HepG2 (cell line): ENCODE measurements at regions not wholly inside any gene's neighbourhood (a gene's known extent, or its start where the extent isn't known, plus 50 kb on each side); places are given as distances from the start of the nearest gene placed in this dataset.

Source experiments
- ARNTL ChIP-seq: sonication (generic); formaldehyde crosslinking; IDR thresholded peaks from 2 replicates; pipeline ENCODE4 v1.4.0; 2020; ENCODE audit warnings: mild to moderate bottlenecking, missing genetic modification reagents
- GATA4 ChIP-seq: sonication (generic); IDR thresholded peaks from 2 replicates; pipeline ENCODE4 v1.6.1; 2016; ENCODE audit warnings: antibody characterized with exemption, low read depth, borderline replicate concordance
- MXI1 ChIP-seq: IDR thresholded peaks from 3 replicates; pipeline ENCODE4 v1.6.1; 2012; ENCODE audit warnings: low read depth, low read length, inconsistent platforms, borderline replicate concordance
- NAIF1 ChIP-seq: sonication (generic); formaldehyde crosslinking; IDR thresholded peaks from 2 replicates; pipeline ENCODE4 v1.5.0; 2020; ENCODE audit warnings: mild to moderate bottlenecking, missing genetic modification reagents, borderline replicate concordance
- POLR2A ChIP-seq, 2 experiments: IDR thresholded peaks; 2 replicates each; pipeline ENCODE4 v1.6.1; 2011; ENCODE audit warnings: low read depth in 2 of 2, low read length in 2 of 2, mild to moderate bottlenecking in 1 of 2, moderate library complexity in 1 of 2; ENCODE audit not compliant: insufficient read depth in 1 of 2
- POLR2AphosphoS5 ChIP-seq: IDR thresholded peaks from 2 replicates; pipeline ENCODE4 v1.6.1; 2012; ENCODE audit warnings: low read depth, low read length
- SRF ChIP-seq: IDR thresholded peaks from 2 replicates; pipeline ENCODE4 v1.6.1; 2011; ENCODE audit warnings: mild to moderate bottlenecking, low read depth, low read length, moderate library complexity
- TCF7L2 ChIP-seq: IDR thresholded peaks from 2 replicates; pipeline ENCODE4 v1.6.1; 2011; ENCODE audit warnings: mild to moderate bottlenecking, low read depth, low read length, moderate library complexity
- ZBTB1 ChIP-seq: sonication (generic); formaldehyde crosslinking; IDR thresholded peaks from 2 replicates; pipeline ENCODE4 v1.4.0; 2020; ENCODE audit warnings: missing genetic modification reagents, borderline replicate concordance
- ZBTB20 ChIP-seq: sonication (generic); formaldehyde crosslinking; IDR thresholded peaks from 2 replicates; pipeline ENCODE4 v1.8.1; 2023; ENCODE audit warnings: missing genetic modification reagents, low read depth, mild to moderate bottlenecking, borderline replicate concordance
- ZFX ChIP-seq: sonication (generic); formaldehyde crosslinking; IDR thresholded peaks from 2 replicates; pipeline ENCODE4 v1.4.0; 2020; ENCODE audit warnings: mild to moderate bottlenecking, low read depth, missing genetic modification reagents, moderate library complexity
- TF ChIP-seq, protein P1 (sequence below): sonication (generic); formaldehyde crosslinking; IDR thresholded peaks from 2 replicates; pipeline ENCODE4 v1.5.0; 2020; ENCODE audit warnings: mild to moderate bottlenecking, missing genetic modification reagents, moderate library complexity

- TF ChIP-seq, protein P1, sequence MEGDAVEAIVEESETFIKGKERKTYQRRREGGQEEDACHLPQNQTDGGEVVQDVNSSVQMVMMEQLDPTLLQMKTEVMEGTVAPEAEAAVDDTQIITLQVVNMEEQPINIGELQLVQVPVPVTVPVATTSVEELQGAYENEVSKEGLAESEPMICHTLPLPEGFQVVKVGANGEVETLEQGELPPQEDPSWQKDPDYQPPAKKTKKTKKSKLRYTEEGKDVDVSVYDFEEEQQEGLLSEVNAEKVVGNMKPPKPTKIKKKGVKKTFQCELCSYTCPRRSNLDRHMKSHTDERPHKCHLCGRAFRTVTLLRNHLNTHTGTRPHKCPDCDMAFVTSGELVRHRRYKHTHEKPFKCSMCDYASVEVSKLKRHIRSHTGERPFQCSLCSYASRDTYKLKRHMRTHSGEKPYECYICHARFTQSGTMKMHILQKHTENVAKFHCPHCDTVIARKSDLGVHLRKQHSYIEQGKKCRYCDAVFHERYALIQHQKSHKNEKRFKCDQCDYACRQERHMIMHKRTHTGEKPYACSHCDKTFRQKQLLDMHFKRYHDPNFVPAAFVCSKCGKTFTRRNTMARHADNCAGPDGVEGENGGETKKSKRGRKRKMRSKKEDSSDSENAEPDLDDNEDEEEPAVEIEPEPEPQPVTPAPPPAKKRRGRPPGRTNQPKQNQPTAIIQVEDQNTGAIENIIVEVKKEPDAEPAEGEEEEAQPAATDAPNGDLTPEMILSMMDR = no peak
- TF ChIP-seq MXI1 (no peak), GATA4 (no peak), ZBTB20 (no peak), SRF (no peak), NAIF1 (no peak), POLR2A (IDR thresholded peaks at IDR 0.05; ENCODE audit: insufficient read depth in 1 of 2, low read depth in 2 of 2, low read length in 2 of 2) (no peak), ZBTB1 (no peak), POLR2AphosphoS5 (no peak), TCF7L2 (no peak), ARNTL (CRISPR knock-in tag) (no peak), ZFX (no peak)
Measured at GRCh38 chr4:79259242-79259641, 66.6 kb downstream of the NAA11 start.
